ENCODE measurements at regions not wholly inside any gene's neighbourhood (a gene's known extent, or its start where the extent isn't known, plus 50 kb on each side); places are given as distances from the start of the nearest gene placed in this dataset.

DNA sequence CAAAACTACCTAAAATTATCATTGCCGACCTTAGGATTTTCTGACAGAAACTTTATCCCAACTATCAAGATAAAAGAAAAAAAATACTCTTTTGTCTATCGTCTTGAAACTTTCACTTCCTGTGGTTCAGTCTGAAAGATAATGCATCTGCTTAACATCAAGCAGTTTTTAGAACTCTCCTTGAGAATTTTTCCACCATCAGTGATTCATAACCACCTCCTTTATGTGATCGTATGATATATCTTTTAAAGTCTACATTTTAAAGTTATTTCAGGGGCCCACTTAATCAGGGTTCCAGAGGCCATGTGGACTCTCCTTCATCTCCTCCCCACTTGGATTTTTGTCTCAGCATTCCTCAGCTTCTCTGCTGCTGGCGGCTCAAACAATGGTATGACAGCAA is 272.8 kb upstream of the TENM3 start:
- Histone ChIP-seq H2BK120ac (ENCODE audit: insufficient read depth, low read length, poor library complexity) (no peak overlapping the region), H2BK5ac (ENCODE audit: low read depth, low read length, poor library complexity) (no peak overlapping the region), H3K36me3 (ENCODE audit: control insufficient read depth in 1 of 2, insufficient read depth in 2 of 2, low read length in 2 of 2) (no peaks in the 10 kb centered on the region), H3K79me1 (ENCODE audit: low read length) (no peaks in the 10 kb centered on the region), H3K9ac (ENCODE audit: low read length) (no peak overlapping the region), H3K79me2 (ENCODE audit: control insufficient read depth, insufficient read depth, low read length, poor library complexity) (no peaks in the 10 kb centered on the region), H3K4me3 (ENCODE audit: low read depth, low read length) (no peak overlapping the region), H3K14ac (ENCODE audit: low read length) (no peak overlapping the region), H3K27ac (ENCODE audit: low read depth, low read length) (no peak overlapping the region), H4K91ac (ENCODE audit: low read depth, low read length) (no peak overlapping the region), H4K12ac (ENCODE audit: low read depth, low read length) (no peak overlapping the region), H3K18ac (ENCODE audit: low read length) (no peak overlapping the region), H3K23ac (ENCODE audit: low read length) (no peak overlapping the region), H3K27me3 (ENCODE audit: insufficient read depth, low read length) (no peaks in the 10 kb centered on the region), H3K4ac (ENCODE audit: low read depth, low read length) (no peak overlapping the region), H2AFZ (ENCODE audit: insufficient read depth, low read length, poor library complexity) (no peak overlapping the region), H2BK12ac (ENCODE audit: low read length) (no peak overlapping the region), H2AK5ac (ENCODE audit: low read length) (no peak overlapping the region), H3K4me1 (ENCODE audit: control insufficient read depth in 1 of 2, insufficient read depth in 2 of 2, low read length in 2 of 2) (no peaks in the 10 kb centered on the region), H4K8ac (ENCODE audit: low read depth, low read length) (no peak overlapping the region), H3K4me2 (ENCODE audit: low read length) (no peak overlapping the region), H3K9me3 (ENCODE audit: insufficient read depth, low read depth, low read length) (peaks cover 4% of the 10 kb centered on the region)
- no peak for DNase-seq
- WGBS (ENCODE audit: extremely low coverage, insufficient coverage, insufficient read length) = no CpG with 5 or more reads among the region's 4 CpGs

DNA sequence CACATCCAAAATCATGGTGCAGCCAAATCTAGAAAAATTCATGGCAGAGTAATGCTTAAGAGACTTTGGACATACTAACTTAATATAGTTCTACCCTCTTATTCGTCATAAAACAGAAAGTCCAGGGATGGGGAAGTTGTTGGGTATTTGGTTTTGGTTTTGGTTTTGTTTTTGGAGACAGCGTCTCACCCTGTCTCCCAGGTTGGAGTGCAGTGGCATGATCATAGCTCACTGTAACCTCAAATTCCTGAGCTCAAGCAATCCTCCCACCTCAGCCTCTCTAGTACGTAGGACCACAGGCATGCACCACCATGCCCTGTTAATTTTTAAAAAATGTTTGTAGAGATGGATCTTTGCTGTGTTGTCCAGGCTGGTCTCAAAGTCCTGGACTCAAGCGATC is 271.8 kb upstream of the TENM3 start:
- Histone ChIP-seq H3K79me1 (ENCODE audit: low read length) (no peaks in the 10 kb centered on the region), H4K91ac (ENCODE audit: low read depth, low read length) (no peak overlapping the region), H3K36me3 (ENCODE audit: control insufficient read depth in 1 of 2, insufficient read depth in 2 of 2, low read length in 2 of 2) (no peaks in the 10 kb centered on the region), H2BK120ac (ENCODE audit: insufficient read depth, low read length, poor library complexity) (no peak overlapping the region), H4K12ac (ENCODE audit: low read depth, low read length) (no peak overlapping the region), H3K27ac (ENCODE audit: low read depth, low read length) (no peak overlapping the region), H3K23ac (ENCODE audit: low read length) (no peak overlapping the region), H4K8ac (ENCODE audit: low read depth, low read length) (no peak overlapping the region), H3K9ac (ENCODE audit: low read length) (no peak overlapping the region), H2BK12ac (ENCODE audit: low read length) (no peak overlapping the region), H3K4me3 (ENCODE audit: low read depth, low read length) (no peak overlapping the region), H3K4me1 (ENCODE audit: control insufficient read depth in 1 of 2, insufficient read depth in 2 of 2, low read length in 2 of 2) (no peaks in the 10 kb centered on the region), H3K9me3 (ENCODE audit: insufficient read depth, low read depth, low read length) (peaks cover 4% of the 10 kb centered on the region), H2AFZ (ENCODE audit: insufficient read depth, low read length, poor library complexity) (no peak overlapping the region), H2AK5ac (ENCODE audit: low read length) (no peak overlapping the region), H2BK5ac (ENCODE audit: low read depth, low read length, poor library complexity) (no peak overlapping the region), H3K18ac (ENCODE audit: low read length) (no peak overlapping the region), H3K79me2 (ENCODE audit: control insufficient read depth, insufficient read depth, low read length, poor library complexity) (no peaks in the 10 kb centered on the region), H3K27me3 (ENCODE audit: insufficient read depth, low read length) (no peaks in the 10 kb centered on the region), H3K4ac (ENCODE audit: low read depth, low read length) (no peak overlapping the region), H3K4me2 (ENCODE audit: low read length) (no peak overlapping the region), H3K14ac (ENCODE audit: low read length) (no peak overlapping the region)
- WGBS (ENCODE audit: extremely low coverage, insufficient coverage, insufficient read length) = no CpG with 5 or more reads among the region's 4 CpGs
- DNase-seq = peak; percentile 50 to 67

DNA sequence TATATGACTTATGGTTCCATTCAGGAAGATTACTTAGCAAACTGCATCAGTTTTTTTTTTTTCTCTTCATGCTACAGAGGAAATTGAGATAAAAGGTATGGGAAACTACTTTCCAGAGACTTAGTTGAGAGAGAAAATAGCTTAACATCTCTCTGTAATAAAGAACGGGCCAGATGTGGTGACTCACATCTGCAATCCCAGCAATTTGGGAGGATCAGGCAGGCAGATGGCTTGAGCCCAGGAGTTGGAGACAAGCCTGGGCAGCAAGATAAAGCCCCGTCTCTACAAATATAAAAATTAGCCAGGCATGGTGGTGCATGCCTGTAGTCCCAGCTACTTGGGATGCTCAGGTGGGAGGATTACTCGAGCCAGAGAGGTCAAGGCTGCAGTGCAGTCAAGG is 271.2 kb upstream of the TENM3 start:
- peak; percentile 22 to 56 for DNase-seq
- no peak overlapping the region for H2AFZ ChIP-seq (ENCODE audit: insufficient read depth, low read length, poor library complexity)
- H2BK120ac ChIP-seq (ENCODE audit: insufficient read depth, low read length, poor library complexity) = no peak overlapping the region
- no peak overlapping the region for H3K9ac ChIP-seq (ENCODE audit: low read length)
- H3K79me1 ChIP-seq (ENCODE audit: low read length) = no peaks in the 10 kb centered on the region
- no peak overlapping the region for H3K23ac ChIP-seq (ENCODE audit: low read length)
- no peak overlapping the region for H3K14ac ChIP-seq (ENCODE audit: low read length)
- no peaks in the 10 kb centered on the region for H3K27me3 ChIP-seq (ENCODE audit: insufficient read depth, low read length)
- no peak overlapping the region for H3K4me3 ChIP-seq (ENCODE audit: low read depth, low read length)
- H3K9me3 ChIP-seq (ENCODE audit: insufficient read depth, low read depth, low read length) = peaks cover 4% of the 10 kb centered on the region
- no peaks in the 10 kb centered on the region for H3K36me3 ChIP-seq (ENCODE audit: control insufficient read depth in 1 of 2, insufficient read depth in 2 of 2, low read length in 2 of 2)
- H3K18ac ChIP-seq (ENCODE audit: low read length) = no peak overlapping the region
- H3K4ac ChIP-seq (ENCODE audit: low read depth, low read length) = no peak overlapping the region
- H4K8ac ChIP-seq (ENCODE audit: low read depth, low read length) = no peak overlapping the region
- no CpG with 5 or more reads among the region's 3 CpGs for WGBS (ENCODE audit: extremely low coverage, insufficient coverage, insufficient read length)
- H4K91ac ChIP-seq (ENCODE audit: low read depth, low read length) = no peak overlapping the region
- H4K12ac ChIP-seq (ENCODE audit: low read depth, low read length) = no peak overlapping the region
- H3K79me2 ChIP-seq (ENCODE audit: control insufficient read depth, insufficient read depth, low read length, poor library complexity) = no peaks in the 10 kb centered on the region
- H3K4me2 ChIP-seq (ENCODE audit: low read length) = no peak overlapping the region
- no peaks in the 10 kb centered on the region for H3K4me1 ChIP-seq (ENCODE audit: control insufficient read depth in 1 of 2, insufficient read depth in 2 of 2, low read length in 2 of 2)
- H2BK5ac ChIP-seq (ENCODE audit: low read depth, low read length, poor library complexity) = no peak overlapping the region
- no peak overlapping the region for H2BK12ac ChIP-seq (ENCODE audit: low read length)
- no peak overlapping the region for H2AK5ac ChIP-seq (ENCODE audit: low read length)
- no peak overlapping the region for H3K27ac ChIP-seq (ENCODE audit: low read depth, low read length)

GRCh38 chr4:181976764-181977163 is 266.4 kb upstream of the TENM3 start:
- Histone ChIP-seq H4K91ac (ENCODE audit: low read depth, low read length) (no peak overlapping the region), H3K27ac (ENCODE audit: low read depth, low read length) (no peak overlapping the region), H3K9ac (ENCODE audit: low read length) (no peak overlapping the region), H2BK12ac (ENCODE audit: low read length) (no peak overlapping the region), H2AFZ (ENCODE audit: insufficient read depth, low read length, poor library complexity) (no peak overlapping the region), H4K12ac (ENCODE audit: low read depth, low read length) (no peak overlapping the region), H3K9me3 (ENCODE audit: insufficient read depth, low read depth, low read length) (peaks cover 4% of the 10 kb centered on the region), H3K23ac (ENCODE audit: low read length) (no peak overlapping the region), H3K14ac (ENCODE audit: low read length) (no peak overlapping the region), H3K4me1 (ENCODE audit: control insufficient read depth in 1 of 2, insufficient read depth in 2 of 2, low read length in 2 of 2) (no peaks in the 10 kb centered on the region), H3K36me3 (ENCODE audit: control insufficient read depth in 1 of 2, insufficient read depth in 2 of 2, low read length in 2 of 2) (no peaks in the 10 kb centered on the region), H3K27me3 (ENCODE audit: insufficient read depth, low read length) (no peaks in the 10 kb centered on the region), H2BK5ac (ENCODE audit: low read depth, low read length, poor library complexity) (no peak overlapping the region), H3K4ac (ENCODE audit: low read depth, low read length) (no peak overlapping the region), H3K4me2 (ENCODE audit: low read length) (no peak overlapping the region), H2BK120ac (ENCODE audit: insufficient read depth, low read length, poor library complexity) (no peak overlapping the region), H3K79me1 (ENCODE audit: low read length) (no peaks in the 10 kb centered on the region), H3K79me2 (ENCODE audit: control insufficient read depth, insufficient read depth, low read length, poor library complexity) (no peaks in the 10 kb centered on the region), H3K18ac (ENCODE audit: low read length) (no peak overlapping the region), H4K8ac (ENCODE audit: low read depth, low read length) (no peak overlapping the region), H2AK5ac (ENCODE audit: low read length) (no peak overlapping the region), H3K4me3 (ENCODE audit: low read depth, low read length) (no peak overlapping the region)
- DNase-seq = no peak
- whole genome bisulfite sequencing (ENCODE audit: extremely low coverage, insufficient coverage, insufficient read length) = no CpG with 5 or more reads among the region's 8 CpGs
